Uterus (tissue), 2 donors: ENCODE measurements at regions not wholly inside any gene's neighbourhood (a gene's known extent, or its start where the extent isn't known, plus 50 kb on each side); places are given as distances from the start of the nearest gene placed in this dataset.

Experiments used
- POLR2A ChIP-seq, 2 donors: fragments of 450-650 bp; IDR thresholded peaks; one replicate each; pipeline ENCODE4 v1.6.1; 2016; ENCODE audit warnings: antibody characterized with exemption in 2 of 2, mild to moderate bottlenecking in 1 of 2, moderate library complexity in 1 of 2
- TF ChIP-seq, protein P1 (sequence below), 4 experiments: fragments of 200-600 bp in 2 of 4; fragments of 450-650 bp in 2 of 4; sonication (generic) in 2 of 4; IDR thresholded peaks; one replicate each; pipeline ENCODE4 v1.5.1; 2016 to 2019; ENCODE audit warnings: antibody characterized with exemption in 4 of 4, mild to moderate bottlenecking in 2 of 4, moderate library complexity in 1 of 4

DNA sequence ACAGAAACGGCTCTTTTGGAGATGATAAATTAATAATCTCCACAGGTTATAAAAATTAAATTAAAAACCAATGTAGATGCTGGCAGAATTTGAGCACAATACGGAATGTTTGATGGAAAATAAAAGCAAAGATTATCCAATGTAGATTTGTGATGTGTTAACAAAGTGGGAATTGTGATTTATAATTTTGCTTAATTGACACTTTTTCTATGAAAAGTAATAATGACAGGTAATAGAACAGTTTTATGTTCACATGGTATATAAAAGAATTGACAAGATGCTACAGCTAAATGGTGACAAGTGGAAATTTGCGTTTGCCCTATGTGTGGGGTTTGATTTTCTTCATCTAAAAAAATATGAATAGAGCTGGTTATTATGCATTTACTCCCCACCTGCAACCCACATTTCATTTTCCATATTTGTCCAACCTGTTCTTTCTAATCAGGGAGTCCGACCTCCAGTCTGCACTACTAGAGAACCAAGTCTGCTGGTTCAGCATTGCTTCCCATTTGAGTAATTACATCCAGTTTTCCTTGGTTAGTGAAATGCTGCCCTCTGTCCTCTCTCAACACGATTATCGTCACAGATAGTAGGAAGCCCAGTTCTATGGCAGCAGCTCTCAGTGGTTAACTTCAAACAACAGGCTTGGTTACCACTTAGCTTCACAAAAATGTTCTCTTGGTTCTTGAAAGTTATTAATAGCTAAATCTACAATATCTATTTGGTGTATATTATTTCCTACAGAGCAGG is 61.4 kb upstream of the SLITRK1 start:
- no peak for TF ChIP-seq POLR2A (IDR thresholded peaks at IDR 0.05)
- TF ChIP-seq, protein P1, sequence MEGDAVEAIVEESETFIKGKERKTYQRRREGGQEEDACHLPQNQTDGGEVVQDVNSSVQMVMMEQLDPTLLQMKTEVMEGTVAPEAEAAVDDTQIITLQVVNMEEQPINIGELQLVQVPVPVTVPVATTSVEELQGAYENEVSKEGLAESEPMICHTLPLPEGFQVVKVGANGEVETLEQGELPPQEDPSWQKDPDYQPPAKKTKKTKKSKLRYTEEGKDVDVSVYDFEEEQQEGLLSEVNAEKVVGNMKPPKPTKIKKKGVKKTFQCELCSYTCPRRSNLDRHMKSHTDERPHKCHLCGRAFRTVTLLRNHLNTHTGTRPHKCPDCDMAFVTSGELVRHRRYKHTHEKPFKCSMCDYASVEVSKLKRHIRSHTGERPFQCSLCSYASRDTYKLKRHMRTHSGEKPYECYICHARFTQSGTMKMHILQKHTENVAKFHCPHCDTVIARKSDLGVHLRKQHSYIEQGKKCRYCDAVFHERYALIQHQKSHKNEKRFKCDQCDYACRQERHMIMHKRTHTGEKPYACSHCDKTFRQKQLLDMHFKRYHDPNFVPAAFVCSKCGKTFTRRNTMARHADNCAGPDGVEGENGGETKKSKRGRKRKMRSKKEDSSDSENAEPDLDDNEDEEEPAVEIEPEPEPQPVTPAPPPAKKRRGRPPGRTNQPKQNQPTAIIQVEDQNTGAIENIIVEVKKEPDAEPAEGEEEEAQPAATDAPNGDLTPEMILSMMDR (IDR thresholded peaks at IDR 0.05) = no peak
